GM21717 (cell line): ENCODE measurements at regions not wholly inside any gene's neighbourhood (a gene's known extent, or its start where the extent isn't known, plus 50 kb on each side); places are given as distances from the start of the nearest gene placed in this dataset.

Experiments used
- ATAC-seq: cut with Tn5 transposase; IDR thresholded peaks from one replicate; pipeline ENCODE4 v1.9.1; 2021; ENCODE audit warnings: mild to moderate bottlenecking, moderate library complexity; ENCODE audit not compliant: unreplicated experiment

- ATAC-seq, result no peak
Observed at GRCh38 chr2:145314119-145314633, 794.3 kb upstream of the ZEB2 start.

- ATAC-seq, result no peak
Observed at GRCh38 chr2:145305889-145306288, 786.0 kb upstream of the ZEB2 start.

- ATAC-seq, result no peak
Observed at GRCh38 chr2:145304501-145304900, 784.6 kb upstream of the ZEB2 start.

GRCh38 chr2:145303536-145303935 is 783.6 kb upstream of the ZEB2 start:
- ATAC-seq, result no peak

GRCh38 chr2:145302886-145303285 is 783.0 kb upstream of the ZEB2 start:
- no peak for ATAC-seq

GRCh38 chr2:145302451-145302850 is 782.5 kb upstream of the ZEB2 start:
- ATAC-seq, result no peak

GRCh38 chr2:145299368-145299767 is 779.4 kb upstream of the ZEB2 start:
- no peak for ATAC-seq

GRCh38 chr2:145292166-145292565 is 772.2 kb upstream of the ZEB2 start:
- no peak for ATAC-seq

GRCh38 chr2:145290986-145291385 is 771.1 kb upstream of the ZEB2 start:
- ATAC-seq, result no peak

GRCh38 chr2:145289946-145290345 is 770.0 kb upstream of the ZEB2 start:
- no peak for ATAC-seq

- no peak for ATAC-seq
Observed at GRCh38 chr2:145288650-145289496, 769.0 kb upstream of the ZEB2 start.

GRCh38 chr2:145287736-145288135 is 767.8 kb upstream of the ZEB2 start:
- ATAC-seq, result no peak

- no peak for ATAC-seq
Observed at GRCh38 chr2:145286716-145287275, 766.9 kb upstream of the ZEB2 start.

GRCh38 chr2:145284551-145284950 is 764.6 kb upstream of the ZEB2 start:
- no peak for ATAC-seq

GRCh38 chr2:145283131-145283530 is 763.2 kb upstream of the ZEB2 start:
- ATAC-seq, result no peak

- no peak for ATAC-seq
Observed at GRCh38 chr2:145277922-145278321, 758.0 kb upstream of the ZEB2 start.

GRCh38 chr2:145273840-145274239 is 753.9 kb upstream of the ZEB2 start:
- ATAC-seq, result no peak

GRCh38 chr2:145268931-145269330 is 749.0 kb upstream of the ZEB2 start:
- no peak for ATAC-seq

GRCh38 chr2:145267451-145267850 is 747.5 kb upstream of the ZEB2 start:
- no peak for ATAC-seq

GRCh38 chr2:145265244-145265643 is 745.3 kb upstream of the ZEB2 start:
- no peak for ATAC-seq

GRCh38 chr2:145260674-145261073 is 740.8 kb upstream of the ZEB2 start:
- ATAC-seq, result no peak

GRCh38 chr2:145260081-145260480 is 740.2 kb upstream of the ZEB2 start:
- no peak for ATAC-seq
